GM19463 (cell line): ENCODE measurements at regions not wholly inside any gene's neighbourhood (a gene's known extent, or its start where the extent isn't known, plus 50 kb on each side); places are given as distances from the start of the nearest gene placed in this dataset.

Experiments used
- ATAC-seq: cut with Tn5 transposase; IDR thresholded peaks from one replicate; pipeline ENCODE4 v1.9.1; 2021; ENCODE audit warnings: mild to moderate bottlenecking, moderate library complexity; ENCODE audit not compliant: unreplicated experiment

DNA sequence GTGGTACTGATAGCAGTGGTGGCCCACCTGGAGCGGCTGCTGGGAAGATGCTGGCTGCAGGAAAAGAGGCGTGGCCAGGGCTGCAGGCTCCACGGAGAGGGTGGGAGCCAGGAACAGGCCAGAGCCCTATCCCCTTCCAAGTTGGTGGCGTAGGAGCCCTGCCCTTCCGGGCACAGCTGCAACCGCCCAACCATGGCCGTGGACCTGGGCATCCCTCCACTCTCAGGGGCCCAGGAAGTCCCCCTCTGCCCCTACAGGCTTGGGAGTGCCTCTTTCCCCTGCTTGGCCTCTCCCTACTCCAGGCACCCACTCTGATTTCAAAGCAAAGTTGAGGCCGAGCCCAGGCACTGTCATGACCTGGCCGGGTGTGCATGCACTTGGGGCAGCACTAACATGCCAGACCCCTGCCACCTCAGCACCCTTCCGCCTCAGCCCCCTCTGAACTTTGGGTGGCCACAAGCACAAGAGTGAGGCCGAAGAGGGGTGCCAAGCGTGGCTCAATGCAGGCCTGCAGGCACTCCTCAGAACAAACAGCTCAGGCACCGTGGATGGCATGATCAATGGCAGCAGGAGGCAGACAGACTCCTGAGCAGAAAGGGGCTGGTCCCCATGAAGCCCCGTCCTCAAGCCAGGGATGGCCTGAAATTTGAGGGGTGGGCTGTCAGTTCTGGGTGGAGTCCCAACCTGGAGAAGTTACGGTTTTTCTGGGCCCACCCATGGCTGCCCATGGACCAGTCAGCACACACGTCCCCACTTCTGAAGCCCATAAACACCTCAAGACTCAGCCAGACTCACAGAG is 164.9 kb upstream of the PRNP start:
- ATAC-seq, result no peak

DNA sequence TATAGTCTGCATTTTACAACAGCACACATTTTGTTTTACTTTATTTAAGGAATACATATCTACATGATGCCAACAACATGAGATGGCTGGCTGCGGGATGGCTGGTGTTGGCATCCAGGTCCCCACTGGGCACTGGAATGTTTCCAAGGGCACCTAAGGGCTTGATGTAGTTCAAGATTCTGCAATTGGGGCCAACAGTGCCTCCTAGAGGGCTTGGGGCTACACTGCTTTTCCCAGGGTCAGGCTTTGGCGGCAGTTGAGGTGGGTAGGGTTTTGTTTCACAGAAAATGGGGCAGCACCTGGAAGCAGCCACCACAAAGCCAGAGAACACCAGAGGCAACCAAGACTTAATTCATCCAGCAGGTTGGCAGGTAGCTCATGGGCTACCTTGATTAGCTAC is 166.7 kb upstream of the PRNP start:
- ATAC-seq, result no peak

DNA sequence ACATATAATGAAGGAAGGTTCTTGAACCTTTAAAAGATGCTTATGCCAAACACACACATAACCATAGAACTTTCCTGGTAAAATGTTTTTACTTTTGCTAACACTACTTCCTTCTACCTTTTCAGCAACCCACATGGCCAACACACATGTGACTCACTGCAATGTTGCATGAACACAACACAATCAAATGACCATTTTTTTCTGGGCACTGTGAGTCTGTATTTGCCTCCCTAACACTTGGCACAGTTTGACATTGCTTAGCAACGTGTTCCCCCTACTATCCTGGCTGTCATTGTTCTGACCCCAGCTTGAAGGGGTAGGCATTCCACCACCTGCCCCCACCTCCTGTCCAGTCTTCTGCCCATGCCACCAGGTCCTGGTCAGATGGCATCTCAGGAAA is 169.4 kb upstream of the PRNP start:
- ATAC-seq, result no peak

DNA sequence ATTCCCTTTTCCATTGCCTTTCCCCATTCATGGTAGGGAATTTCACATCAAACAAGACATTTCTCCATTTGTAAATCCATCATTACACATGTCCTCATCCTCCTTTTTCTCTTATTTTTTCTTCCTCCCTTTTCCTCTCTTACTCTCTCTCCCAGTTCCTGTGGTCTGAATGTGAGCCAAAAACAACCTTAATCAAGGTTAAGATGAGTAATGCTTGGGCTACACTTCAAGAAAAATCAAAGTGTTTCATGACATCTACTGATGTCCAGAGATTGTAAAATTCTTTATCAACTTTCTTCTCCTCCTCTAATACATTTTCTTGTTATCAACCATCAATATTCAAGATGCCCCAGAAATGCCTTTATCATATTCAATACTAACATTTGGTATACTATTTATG is 172.5 kb upstream of the PRNP start:
- no peak for ATAC-seq

DNA sequence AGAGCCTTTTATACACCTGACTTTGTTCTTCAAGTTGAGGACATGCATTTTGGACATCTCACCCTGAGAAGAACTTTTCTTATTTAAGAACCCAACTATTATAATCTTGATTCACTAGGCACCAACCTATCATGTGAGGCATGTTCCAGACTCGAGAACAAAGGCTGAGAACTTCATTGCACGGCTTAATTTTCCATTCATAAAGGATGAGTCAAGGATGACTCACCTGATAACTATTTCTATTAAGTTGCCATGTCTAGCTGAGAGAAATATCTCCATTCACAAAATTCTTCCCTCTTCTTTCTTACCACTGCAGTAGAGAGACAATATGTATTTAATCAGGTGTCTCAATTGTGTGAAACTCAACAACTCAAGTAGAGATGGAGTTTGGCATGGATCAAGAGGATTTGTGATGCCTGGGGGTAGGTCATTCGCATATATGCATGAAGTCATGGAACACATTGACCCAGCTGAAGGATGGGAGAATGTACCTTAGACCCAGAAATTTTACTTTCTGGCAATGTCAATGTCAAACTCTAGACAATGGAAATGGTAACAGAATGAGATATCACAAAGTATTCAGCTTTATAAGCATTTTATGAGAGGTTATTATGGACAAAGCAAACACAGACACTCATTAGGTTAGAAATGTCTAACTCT is 173.2 kb upstream of the PRNP start:
- no peak for ATAC-seq

DNA sequence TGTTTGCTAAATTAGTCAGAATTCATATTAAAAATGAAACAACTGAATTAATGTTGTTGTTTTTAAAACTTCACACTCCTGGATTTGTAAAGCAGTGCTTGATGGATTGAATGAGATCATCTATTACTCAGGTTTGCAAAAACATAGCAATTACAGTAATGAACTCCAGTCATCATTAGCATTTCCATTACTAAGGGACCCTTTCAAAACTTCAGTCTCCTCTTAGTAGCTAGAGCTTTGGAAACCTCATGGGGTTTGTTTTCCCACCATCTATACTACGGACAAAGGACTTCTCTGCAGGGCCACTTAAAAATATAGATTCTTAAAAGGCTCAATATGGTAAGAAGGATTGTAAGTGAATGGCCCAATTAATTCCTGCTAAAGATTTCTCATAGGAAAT is 174.5 kb upstream of the PRNP start:
- no peak for ATAC-seq

DNA sequence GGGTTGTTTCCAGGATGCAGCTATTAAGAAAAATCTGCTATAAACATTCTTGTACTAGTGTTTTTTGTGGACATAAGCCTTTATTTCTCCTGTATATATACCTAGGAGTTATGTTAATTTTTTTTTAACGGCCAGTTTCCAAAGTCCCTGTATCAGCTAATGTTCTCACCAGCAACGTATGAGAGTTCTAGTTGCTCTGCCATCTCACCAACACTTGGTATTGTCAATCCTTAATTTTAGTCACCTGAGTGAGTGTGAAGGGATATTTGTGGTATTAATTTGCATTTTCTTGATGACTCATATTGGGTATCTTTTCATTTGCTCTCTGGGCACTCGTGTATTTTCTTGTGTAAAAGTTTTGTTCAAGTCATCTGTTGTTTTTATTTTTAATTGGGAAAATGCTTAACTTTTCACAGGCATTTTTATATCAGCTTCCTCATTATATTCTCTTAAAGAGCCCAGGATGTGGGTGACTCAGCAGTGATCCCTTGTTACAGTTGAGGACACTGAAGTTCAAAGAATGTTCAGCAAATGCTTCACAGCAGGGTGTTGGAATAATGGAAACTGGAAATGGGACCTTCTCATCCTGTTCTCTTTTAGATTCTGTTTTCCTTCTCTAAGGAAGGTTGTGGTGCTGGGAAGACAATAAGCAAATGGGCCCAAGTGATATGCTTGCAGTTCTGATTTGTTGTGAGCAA is 176.3 kb upstream of the PRNP start:
- ATAC-seq, result no peak

DNA sequence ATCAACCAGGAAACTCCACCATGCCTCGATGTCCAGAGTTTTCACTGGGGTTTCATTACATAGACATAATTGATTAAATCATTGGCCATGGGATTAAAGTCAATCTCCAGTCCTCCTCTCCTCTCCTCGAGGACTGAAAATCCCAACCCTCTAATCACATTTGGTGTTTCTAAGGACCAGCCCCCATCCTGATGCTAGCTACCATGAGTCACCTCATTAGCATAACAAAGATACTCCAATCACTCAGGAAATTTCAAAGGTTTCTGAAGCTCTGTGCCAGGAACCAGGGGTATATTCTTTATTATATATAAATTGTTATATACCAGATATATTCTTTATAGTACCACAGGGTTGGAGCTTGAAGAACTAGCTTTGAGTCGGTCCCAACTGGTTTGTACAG is 177.5 kb upstream of the PRNP start:
- no peak for ATAC-seq

DNA sequence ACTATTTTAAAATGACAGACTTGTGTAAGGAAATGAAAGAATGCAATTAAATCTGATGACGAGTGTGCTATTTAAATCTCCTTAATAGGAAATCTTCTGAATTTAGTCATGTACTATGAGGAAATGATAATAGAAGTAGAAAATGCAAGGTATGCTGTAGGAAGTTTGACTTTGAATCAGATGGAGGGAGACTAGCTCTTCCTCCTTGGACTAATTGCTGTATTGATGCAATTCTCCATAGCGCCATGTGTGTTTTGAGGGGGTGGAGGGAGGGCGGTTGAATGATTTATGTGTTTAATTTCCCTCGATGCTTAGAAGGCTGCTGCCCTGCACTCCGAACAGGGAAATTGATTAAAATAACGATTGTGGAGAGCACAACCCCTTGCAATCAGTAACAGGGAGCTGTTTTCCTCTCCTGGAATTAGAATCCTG is 179.0 kb upstream of the PRNP start:
- ATAC-seq, result no peak

DNA sequence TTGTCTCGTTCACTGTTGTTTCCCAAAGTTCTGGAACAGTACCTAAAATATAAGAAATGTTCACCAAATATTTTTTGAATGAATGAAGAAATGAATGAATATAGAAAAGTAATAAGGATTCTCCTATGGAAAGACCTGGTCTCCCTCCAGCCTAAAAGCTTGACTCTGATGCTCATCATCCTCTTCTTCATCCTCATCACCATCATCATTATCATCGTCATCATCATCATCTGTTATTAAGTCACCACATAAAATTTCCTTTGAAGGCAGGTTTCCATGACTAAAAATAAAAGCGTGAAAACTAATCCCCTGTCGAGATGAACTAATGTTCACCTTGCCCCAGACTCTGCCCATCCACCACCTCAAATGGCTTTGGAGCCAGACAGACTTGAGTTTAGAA is 181.4 kb upstream of the PRNP start:
- ATAC-seq, result no peak

DNA sequence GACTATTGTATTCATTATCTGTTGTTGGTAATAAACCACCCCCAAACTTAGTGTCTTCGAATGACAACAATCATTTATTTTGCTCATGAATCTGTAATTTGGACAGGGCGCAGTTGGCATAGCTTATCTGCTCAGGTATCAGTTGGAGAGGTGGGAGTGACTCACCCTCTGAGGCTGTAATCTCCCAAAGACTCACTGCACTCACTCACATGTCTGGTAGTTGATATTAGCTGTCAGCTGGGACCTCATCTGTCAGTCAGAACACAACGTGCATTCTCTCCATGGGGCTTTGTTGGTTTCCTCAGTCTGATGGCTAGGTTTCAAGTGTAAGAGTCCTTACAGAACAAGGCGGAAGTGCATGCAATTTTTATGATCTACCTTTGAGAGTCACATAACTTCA is 183.5 kb upstream of the PRNP start:
- ATAC-seq, result no peak

DNA sequence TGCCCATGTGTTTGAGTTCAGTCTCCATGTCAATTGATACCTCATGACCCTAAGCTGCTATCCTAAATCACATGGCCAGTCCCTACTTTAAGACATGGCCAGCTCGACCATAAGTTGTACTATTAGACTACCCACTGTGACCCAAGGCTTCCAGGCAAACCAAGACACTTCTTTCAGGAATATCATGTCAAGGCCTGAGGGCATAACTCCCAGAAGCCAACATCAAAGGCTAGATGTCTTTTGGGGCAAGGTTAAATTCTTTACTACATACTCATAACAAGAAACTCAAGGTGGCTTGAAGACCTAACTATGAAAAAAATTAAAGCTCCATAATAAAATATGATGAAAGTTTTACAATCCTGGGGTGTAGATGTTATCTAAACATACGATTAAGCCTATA is 192.9 kb upstream of the PRNP start:
- ATAC-seq, result no peak

DNA sequence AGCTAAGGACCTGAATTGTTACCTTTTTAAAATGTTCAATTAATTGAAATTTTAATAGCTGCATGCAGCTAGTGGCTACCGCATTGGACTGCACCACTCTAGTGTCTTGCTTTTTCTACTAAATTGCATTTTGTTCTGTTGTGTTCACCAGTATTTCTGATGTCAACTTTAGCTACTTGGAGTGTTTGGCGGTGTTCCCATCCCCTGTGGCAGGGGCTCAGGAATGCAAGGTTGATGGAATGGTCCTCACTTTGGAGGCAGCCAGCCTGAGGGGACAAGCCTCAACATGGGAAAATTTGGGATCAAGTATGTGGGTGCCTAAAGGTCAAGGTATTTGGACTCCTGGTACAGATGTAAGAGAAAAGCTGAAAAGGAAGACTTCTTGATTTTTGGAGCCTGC is 194.6 kb upstream of the PRNP start:
- ATAC-seq, result no peak

DNA sequence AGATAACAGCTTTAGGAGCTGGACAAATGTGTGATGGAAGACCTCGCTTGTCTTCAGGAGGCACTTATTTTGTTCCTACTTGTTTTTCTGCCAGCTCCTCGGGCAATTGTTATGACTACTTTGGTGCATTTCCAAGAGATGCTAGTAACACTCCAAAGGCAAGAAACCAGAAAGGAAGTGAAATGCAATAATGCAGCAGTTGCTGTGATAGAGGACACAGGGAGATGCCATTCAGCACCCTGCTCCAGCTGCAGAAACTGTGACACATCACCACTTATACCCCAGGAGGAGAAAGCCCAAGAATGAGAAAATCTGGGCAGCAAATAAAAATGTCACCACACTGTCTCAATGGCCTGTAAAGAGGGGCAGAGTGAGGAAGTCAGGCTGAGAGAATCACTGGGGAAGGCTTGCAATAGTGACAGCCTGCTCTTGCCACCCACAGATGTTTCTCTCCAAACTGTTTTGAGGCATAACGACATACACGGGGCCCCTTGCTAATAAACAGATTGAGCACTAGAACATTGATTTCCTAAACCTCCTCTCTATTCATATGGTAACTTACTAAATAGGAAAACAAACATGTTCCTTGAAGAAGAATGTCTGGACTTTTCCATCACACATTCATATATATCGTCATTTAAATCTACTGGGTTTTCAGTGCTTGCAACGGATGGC is 195.5 kb upstream of the PRNP start:
- ATAC-seq, result no peak

DNA sequence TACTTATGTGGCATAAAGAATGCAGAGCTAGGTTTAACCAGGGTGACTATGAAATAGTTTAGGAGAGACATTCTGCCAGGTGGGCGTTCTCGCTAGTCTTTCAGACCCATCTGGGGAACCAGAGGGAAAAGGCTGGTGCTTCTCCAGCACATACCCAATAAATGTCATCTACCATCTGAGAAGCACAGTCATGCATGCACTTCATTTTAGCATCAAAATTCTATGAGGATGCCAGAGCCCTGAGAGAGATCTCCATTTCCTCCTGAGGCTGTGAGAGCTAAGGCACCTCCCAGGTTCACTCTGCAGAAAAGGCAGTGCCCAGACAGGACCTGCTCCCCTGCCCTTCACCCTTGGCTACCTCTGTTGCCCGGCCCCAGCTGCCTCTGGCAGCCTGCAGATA is 196.2 kb upstream of the PRNP start:
- no peak for ATAC-seq

DNA sequence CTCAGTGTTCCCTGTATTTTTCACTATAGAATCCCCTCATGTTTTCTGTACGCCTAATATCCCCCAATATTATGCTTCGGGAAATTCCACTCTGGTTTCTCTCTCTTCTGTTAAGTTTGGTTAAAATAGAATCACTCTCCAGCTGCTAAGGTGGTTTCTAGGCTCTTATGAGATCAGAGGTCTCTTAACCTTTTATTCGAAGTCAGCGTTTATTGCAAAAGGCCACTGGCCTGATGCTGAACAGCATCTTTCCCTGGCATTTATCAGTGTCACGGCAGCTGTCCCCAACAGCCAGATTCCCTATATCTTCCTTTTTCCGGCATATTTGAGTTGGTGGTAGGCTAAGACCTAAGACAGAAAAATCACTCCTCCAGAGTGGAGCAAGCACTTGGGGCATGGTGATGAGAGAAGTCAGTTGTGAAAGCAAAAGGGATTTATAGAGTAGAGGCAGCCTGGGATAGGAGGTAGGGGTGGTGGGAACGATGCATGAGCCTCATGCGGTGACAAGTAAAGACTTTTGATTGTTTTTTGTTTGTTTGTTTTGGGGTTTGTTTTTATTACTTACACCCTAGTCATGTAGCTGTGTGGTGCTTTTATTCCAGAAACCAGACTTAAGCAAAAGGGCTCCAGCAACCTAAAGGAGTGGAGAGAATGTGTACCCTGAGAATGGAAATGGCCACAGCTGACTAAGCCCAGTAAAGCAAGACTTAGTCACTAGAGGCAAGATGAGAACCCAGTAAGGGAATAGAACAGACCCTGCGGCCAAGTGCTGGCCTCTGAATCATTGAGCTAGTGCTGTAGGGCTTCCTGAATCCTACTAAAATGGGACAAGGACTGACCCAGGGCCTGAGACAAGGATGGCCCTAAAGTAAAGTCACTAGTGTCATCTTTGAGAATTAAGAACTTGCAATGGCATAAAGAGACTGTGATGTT is 197.6 kb upstream of the PRNP start:
- ATAC-seq, result no peak

DNA sequence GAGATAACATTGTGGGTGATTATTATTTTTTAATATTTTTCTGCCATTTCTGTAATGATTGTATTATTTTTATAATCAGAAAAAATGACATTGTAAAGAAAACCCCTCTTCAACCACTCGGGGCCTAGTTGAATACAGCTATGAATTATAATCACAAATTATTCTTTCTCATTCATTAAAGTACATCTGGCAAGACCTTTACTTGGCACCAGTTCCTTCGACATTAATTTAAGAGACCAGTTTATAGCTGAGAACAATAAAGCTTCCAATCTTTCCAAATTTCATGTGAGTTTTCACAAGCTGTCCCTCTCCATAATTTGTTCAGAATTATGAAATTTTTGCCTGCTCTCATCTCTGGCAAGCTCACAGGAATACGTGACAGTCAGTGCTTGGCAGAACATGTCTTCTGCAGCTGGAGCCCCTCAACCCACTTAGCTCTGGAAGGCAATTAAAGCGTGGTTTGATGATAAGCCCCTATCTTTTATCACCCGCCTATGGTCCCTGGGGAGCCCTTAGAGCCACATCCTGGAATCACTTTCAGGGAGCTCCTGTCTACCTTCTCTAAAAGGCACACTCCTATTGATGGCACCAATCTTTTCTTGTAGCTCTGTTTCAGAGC is 201.8 kb upstream of the PRNP start:
- ATAC-seq, result no peak

DNA sequence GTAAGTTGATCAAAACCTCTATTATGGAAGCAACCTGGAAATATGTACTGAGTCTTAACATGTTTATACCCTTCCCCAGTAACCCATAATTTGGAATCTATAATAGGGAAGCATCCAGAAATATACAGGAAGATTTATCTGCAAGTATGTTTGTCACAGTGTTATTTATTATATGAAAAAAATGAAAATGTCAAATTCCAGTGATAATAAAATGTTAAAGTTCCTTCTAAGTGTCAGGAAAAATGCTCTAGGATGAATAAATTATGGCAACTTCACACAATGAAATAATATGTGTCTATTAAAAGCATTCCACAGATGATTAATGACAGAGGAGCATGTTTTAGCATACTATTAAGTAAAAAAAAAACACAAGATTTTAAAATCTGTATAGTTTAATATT is 202.3 kb upstream of the PRNP start:
- no peak for ATAC-seq

DNA sequence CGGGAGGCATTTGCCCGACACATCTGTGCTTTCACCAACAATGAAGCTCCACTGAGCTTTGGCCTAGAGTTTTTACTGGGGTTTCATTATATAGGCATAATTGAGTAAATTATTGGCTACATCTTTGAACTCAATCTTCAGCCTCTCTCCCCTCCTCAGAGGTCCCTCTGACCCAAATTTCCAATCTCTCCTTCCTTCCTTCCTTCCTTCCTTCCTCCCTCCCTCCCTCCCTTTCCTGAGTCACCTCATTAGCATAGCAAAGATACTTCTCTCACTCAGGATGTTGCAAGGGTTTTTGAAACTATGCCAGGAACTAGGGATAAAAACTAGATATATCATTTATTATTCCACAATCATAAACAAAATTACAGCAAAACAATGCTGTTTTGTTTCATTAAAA is 202.8 kb upstream of the PRNP start:
- ATAC-seq, result no peak

DNA sequence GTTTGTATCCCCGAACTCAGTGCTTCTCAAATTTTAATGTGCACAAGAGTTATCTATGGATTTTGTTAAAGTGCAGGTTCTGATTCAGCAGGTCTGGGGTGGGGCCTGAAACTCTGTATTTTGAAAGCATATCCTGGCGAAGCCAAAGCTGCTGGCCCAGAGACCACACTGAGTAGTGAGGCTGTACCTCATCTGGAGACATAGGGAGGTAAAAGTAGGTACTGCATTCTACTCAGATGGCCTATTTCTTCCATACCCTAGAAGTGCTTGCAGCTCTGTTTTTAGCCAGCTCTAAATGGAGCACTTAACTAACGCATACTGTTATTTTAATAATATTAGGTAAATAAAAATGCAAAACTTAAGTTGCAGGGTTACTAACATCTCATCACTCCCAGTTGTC is 206.2 kb upstream of the PRNP start:
- no peak for ATAC-seq
